IMR-90 (cell line): ENCODE measurements at regions not wholly inside any gene's neighbourhood (a gene's known extent, or its start where the extent isn't known, plus 50 kb on each side); places are given as distances from the start of the nearest gene placed in this dataset.

Source experiments
- ATAC-seq: fragments of 200-7000 bp; cut with Tn5 transposase; 2 replicates; pipeline ENCODE4 v1.9.1; 2020; ENCODE audit warnings: low read depth, mild to moderate bottlenecking, moderate library complexity
- BruUV-seq: library from RNA; stranded (reverse); fragments of 400-500 nt; replicated peaks from 2 replicates; lab custom pipeline; 2021; lab: Mats Ljungman, UMichigan
- CTCF ChIA-PET: fragments of 300-600 bp; formaldehyde crosslinking; extraction: SDS; loops from one replicate; lab custom pipeline; 2021; ENCODE audit warnings: antibody characterized with exemption; lab: Yijun Ruan, JAX
- POLR2A ChIA-PET: fragments of 300-600 bp; sonication (Branson Sonifier 250); formaldehyde crosslinking; loops from one replicate; lab custom pipeline; 2022; ENCODE audit warnings: antibody characterized with exemption; ENCODE audit not compliant: unreplicated experiment; lab: Charles Lee
- DNase-seq: peaks from one replicate; pipeline ENCODE4 v3.0.0; 2013
- H2AFZ ChIP-seq: replicated peaks from 2 replicates; pipeline ENCODE3; 2013; ENCODE audit warnings: low read length, mild to moderate bottlenecking; ENCODE audit not compliant: poor library complexity
- H2AK5ac ChIP-seq: 2 replicates; pipeline ENCODE4 v1.6.1; 2013; ENCODE audit warnings: low read depth, low read length, inconsistent platforms
- H2AK9ac ChIP-seq: replicated peaks from 2 replicates; pipeline ENCODE3; 2013; ENCODE audit warnings: mild to moderate bottlenecking, low read depth, low read length, moderate library complexity; ENCODE audit not compliant: poor library complexity
- H2BK120ac ChIP-seq: 2 replicates; pipeline ENCODE4 v1.6.1; 2013; ENCODE audit warnings: low read depth, low read length, inconsistent platforms
- H2BK15ac ChIP-seq: 3 replicates; pipeline ENCODE4 v1.6.1; 2013; ENCODE audit warnings: low read depth, low read length, inconsistent platforms
- H2BK20ac ChIP-seq: 2 replicates; pipeline ENCODE4 v1.6.1; 2013; ENCODE audit warnings: low read depth, mild to moderate bottlenecking, inconsistent platforms, low read length, moderate library complexity
- H2BK5ac ChIP-seq: 2 replicates; pipeline ENCODE4 v1.6.1; 2013; ENCODE audit warnings: mild to moderate bottlenecking, low read depth, low read length, inconsistent platforms; ENCODE audit not compliant: poor library complexity, severe bottlenecking
- H3K14ac ChIP-seq: replicated peaks from 2 replicates; pipeline ENCODE4 v1.6.1; 2013; ENCODE audit warnings: low read depth, low read length, inconsistent platforms
- H3K18ac ChIP-seq: 2 replicates; pipeline ENCODE4 v1.6.1; 2013; ENCODE audit warnings: low read depth, low read length, control low read depth
- H3K23ac ChIP-seq: 2 replicates; pipeline ENCODE4 v1.6.1; 2013; ENCODE audit warnings: low read depth, low read length, inconsistent platforms
- H3K27ac ChIP-seq: 2 replicates; pipeline ENCODE4 v1.5.1; 2013; ENCODE audit warnings: mild to moderate bottlenecking, control low read depth, low read length; ENCODE audit not compliant: insufficient read depth
- H3K27me3 ChIP-seq: 2 replicates; pipeline ENCODE4 v1.6.1; 2013; ENCODE audit warnings: low read length; ENCODE audit not compliant: control insufficient read depth, insufficient read depth
- H3K36me3 ChIP-seq: 2 replicates; pipeline ENCODE4 v1.6.1; 2013; ENCODE audit warnings: low read length, mixed read lengths; ENCODE audit not compliant: control insufficient read depth, insufficient read depth
- H3K4ac ChIP-seq: 2 replicates; pipeline ENCODE4 v1.6.1; 2013; ENCODE audit warnings: low read depth, low read length, inconsistent platforms
- H3K4me1 ChIP-seq: 2 replicates; pipeline ENCODE4 v1.6.1; 2013; ENCODE audit warnings: low read length, mixed read lengths; ENCODE audit not compliant: control insufficient read depth, insufficient read depth
- H3K4me2 ChIP-seq: 2 replicates; pipeline ENCODE4 v1.6.1; 2013; ENCODE audit warnings: low read depth, mild to moderate bottlenecking, control low read depth, low read length, moderate library complexity
- H3K4me3 ChIP-seq: 2 replicates; pipeline ENCODE4 v1.5.1; 2013; ENCODE audit warnings: low read depth, mild to moderate bottlenecking, control low read depth, low read length, moderate library complexity; ENCODE audit not compliant: insufficient read depth
- H3K56ac ChIP-seq: 2 replicates; pipeline ENCODE4 v1.6.1; 2013; ENCODE audit warnings: low read length, inconsistent platforms; ENCODE audit not compliant: insufficient read depth; ENCODE audit errors: extremely low read depth
- H3K79me1 ChIP-seq, 2 experiments: 2 replicates each; pipeline ENCODE4 v1.6.1; 2013; ENCODE audit warnings: low read length in 2 of 2, inconsistent platforms in 1 of 2, low read depth in 1 of 2
- H3K9ac ChIP-seq: 2 replicates; pipeline ENCODE4 v1.6.1; 2013; ENCODE audit warnings: low read depth, low read length, control low read depth
- H3K9me1 ChIP-seq: 2 replicates; pipeline ENCODE4 v1.6.1; 2013; ENCODE audit warnings: low read length, inconsistent platforms; ENCODE audit not compliant: insufficient read depth
- H3K9me3 ChIP-seq: 2 replicates; pipeline ENCODE4 v1.6.1; 2013; ENCODE audit warnings: low read length; ENCODE audit not compliant: control insufficient read depth, insufficient read depth
- H4K20me1 ChIP-seq: 2 replicates; pipeline ENCODE4 v1.6.1; 2013; ENCODE audit warnings: low read length, inconsistent platforms; ENCODE audit not compliant: insufficient read depth
- H4K5ac ChIP-seq: 2 replicates; pipeline ENCODE4 v1.6.1; 2013; ENCODE audit warnings: mild to moderate bottlenecking, low read depth, low read length, control low read depth
- H4K8ac ChIP-seq, 2 experiments: 2 replicates each; pipeline ENCODE4 v1.6.1; 2013; ENCODE audit warnings: low read depth in 2 of 2, low read length in 2 of 2, control low read depth in 1 of 2, inconsistent platforms in 1 of 2
- H4K91ac ChIP-seq: 2 replicates; pipeline ENCODE4 v1.6.1; 2013; ENCODE audit warnings: low read depth, low read length, inconsistent platforms; ENCODE audit not compliant: insufficient read depth
- BHLHE40 ChIP-seq: fragments of 150-350 bp; IDR thresholded peaks from 2 replicates; pipeline ENCODE4 v1.6.1; 2016; ENCODE audit warnings: mild to moderate bottlenecking, low read depth, low read length
- CEBPB ChIP-seq: IDR thresholded peaks from 2 replicates; pipeline ENCODE4 v1.6.1; 2012; ENCODE audit warnings: low read depth, low read length, improper control_type of control experiment
- CHD1 ChIP-seq: IDR thresholded peaks from 2 replicates; pipeline ENCODE4 v1.6.1; 2012; ENCODE audit warnings: low read depth, low read length, improper control_type of control experiment
- CTCF ChIP-seq: conservative IDR thresholded peaks from 2 replicates; pipeline ENCODE4 v1.5.1; 2012; ENCODE audit warnings: mild to moderate bottlenecking, low read depth, low read length, improper control_type of control experiment
- ELK1 ChIP-seq: fragments of 150-350 bp; IDR thresholded peaks from 2 replicates; pipeline ENCODE4 v1.6.1; 2016; ENCODE audit warnings: low read depth, mild to moderate bottlenecking, low read length, moderate library complexity, borderline replicate concordance
- FOS ChIP-seq: fragments of 150-350 bp; IDR thresholded peaks from 2 replicates; pipeline ENCODE4 v1.6.1; 2016; ENCODE audit warnings: low read depth, low read length
- MAFK ChIP-seq: IDR thresholded peaks from 2 replicates; pipeline ENCODE4 v1.6.1; 2012; ENCODE audit warnings: low read depth, low read length, improper control_type of control experiment
- MAZ ChIP-seq: IDR thresholded peaks from 2 replicates; pipeline ENCODE4 v1.6.1; 2012; ENCODE audit warnings: low read depth, mild to moderate bottlenecking, low read length, improper control_type of control experiment, moderate library complexity, borderline replicate concordance
- MXI1 ChIP-seq: IDR thresholded peaks from 2 replicates; pipeline ENCODE4 v1.6.1; 2012; ENCODE audit warnings: low read depth, mild to moderate bottlenecking, low read length, moderate library complexity, borderline replicate concordance
- NFE2L2 ChIP-seq: fragments of 150-350 bp; IDR thresholded peaks from 2 replicates; pipeline ENCODE4 v1.6.1; 2016; ENCODE audit warnings: low read depth, mild to moderate bottlenecking, low read length
- POLR2A ChIP-seq: IDR thresholded peaks from 2 replicates; pipeline ENCODE4 v1.6.1; 2012; ENCODE audit warnings: mild to moderate bottlenecking, low read depth, low read length
- RAD21 ChIP-seq: IDR thresholded peaks from 2 replicates; pipeline ENCODE4 v1.6.1; 2012; ENCODE audit warnings: low read length, improper control_type of control experiment
- RCOR1 ChIP-seq: IDR thresholded peaks from 2 replicates; pipeline ENCODE4 v1.6.1; 2012; ENCODE audit warnings: mild to moderate bottlenecking, low read length, improper control_type of control experiment; ENCODE audit not compliant: insufficient replicate concordance
- RFX5 ChIP-seq: IDR thresholded peaks from 2 replicates; pipeline ENCODE4 v1.8.0; 2012; ENCODE audit warnings: low read depth, mild to moderate bottlenecking, low read length, moderate library complexity
- SMC3 ChIP-seq: fragments of 150-350 bp; IDR thresholded peaks from 2 replicates; pipeline ENCODE4 v1.6.1; 2016; ENCODE audit warnings: low read depth, mild to moderate bottlenecking, antibody characterized with exemption, low read length, moderate library complexity
- USF2 ChIP-seq: fragments of 150-350 bp; IDR thresholded peaks from 2 replicates; pipeline ENCODE4 v1.6.1; 2017; ENCODE audit warnings: mild to moderate bottlenecking, antibody characterized with exemption, low read length, low read depth
- WGBS, 2 experiments: methylation state at CpG; one replicate each; pipeline versions ENCODE4 v1.1.5 to v1.1.7; 2013; ENCODE audit warnings: missing lambda C conversion rate in 2 of 2; ENCODE audit not compliant: insufficient read length in 1 of 2; ENCODE audit errors: extremely low coverage in 2 of 2; 5-methylcytosine and 5-hydroxymethylcytosine counted together
- dilution Hi-C: fragments of 300-500 bp; cut with HindIII; formaldehyde crosslinking; loops from one replicate; pipeline ENCODE4 v1.14.3; 2018; ENCODE audit warnings: low sequenced_read_pairs; ENCODE audit not compliant: unreplicated experiment
- in situ Hi-C: fragments of 300-500 bp; cut with MboI; formaldehyde crosslinking; loops from 3 replicates; pipeline ENCODE4 v1.14.3; 2019; ENCODE audit warnings: low sequenced_read_pairs, inconsistent platforms, mixed read lengths
- intact Hi-C: fragments of 100-400 bp; cut with micrococcal nuclease; formaldehyde crosslinking; loops from 2 replicates; pipeline ENCODE4 v1.10.0; 2022

- no peaks in the 10 kb centered on the region for H3K4me1 ChIP-seq
- no peaks in the 10 kb centered on the region for H3K9me1 ChIP-seq
- no peak for ATAC-seq
- H3K27me3 ChIP-seq = no peaks in the 10 kb centered on the region
- DNase-seq = no peak
- BruUV-seq = no TSS peak
- CTCF ChIA-PET = interaction anchor here (0.6 kb wide), 1 partner anchor 141 kb away, joined by 3 read pairs; no protein-coding TSS in a partner anchor
- H2BK120ac ChIP-seq = no peak overlapping the region
- no peak overlapping the region for H2BK5ac ChIP-seq
- no peak overlapping the region for H3K56ac ChIP-seq
- H3K4me2 ChIP-seq = no peak overlapping the region
- no CpG with 5 or more reads among the region's 6 CpGs for WGBS, 2 experiments
- dilution Hi-C loops = no loop called here
- H3K79me1 ChIP-seq = no peaks in the 10 kb centered on the region
- H3K23ac ChIP-seq = no peak overlapping the region
- intact Hi-C loops = no loop called here
- H4K91ac ChIP-seq = no peak overlapping the region
- no peak overlapping the region for H3K14ac ChIP-seq
- H3K4ac ChIP-seq = no peak overlapping the region
- H2BK20ac ChIP-seq = no peak overlapping the region
- no peak overlapping the region for H3K9ac ChIP-seq
- H2AK9ac ChIP-seq = no peak overlapping the region
- in situ Hi-C loops = no loop called here
- H3K36me3 ChIP-seq = no peaks in the 10 kb centered on the region
- TF ChIP-seq RAD21 = no peak
- no peak for TF ChIP-seq FOS
- TF ChIP-seq MAZ = no peak
- TF ChIP-seq CEBPB = no peak
- TF ChIP-seq POLR2A = no peak
- no peak for TF ChIP-seq USF2
- no peak for TF ChIP-seq NFE2L2
- TF ChIP-seq CHD1 = no peak
- TF ChIP-seq RCOR1 = no peak
- TF ChIP-seq RFX5 = no peak
- no peak for TF ChIP-seq SMC3
- no peak for TF ChIP-seq MXI1
- no peak for TF ChIP-seq BHLHE40
- TF ChIP-seq MAFK = no peak
- TF ChIP-seq ELK1 = no peak
- TF ChIP-seq CTCF = no peak
- H4K5ac ChIP-seq = no peak overlapping the region
- no peak overlapping the region for H4K8ac ChIP-seq
- no peak overlapping the region for H2AK5ac ChIP-seq
- POLR2A ChIA-PET = no interaction called here
- no peak overlapping the region for H3K27ac ChIP-seq
- no peak overlapping the region for H2AFZ ChIP-seq
- H3K18ac ChIP-seq = no peak overlapping the region
- no peaks in the 10 kb centered on the region for H4K20me1 ChIP-seq
- H3K4me3 ChIP-seq = no peak overlapping the region
- no peak overlapping the region for H2BK15ac ChIP-seq
- H3K9me3 ChIP-seq = peaks cover 12% of the 10 kb centered on the region
Measured at GRCh38 chr20:55211481-55211880, 736.1 kb downstream of the DOK5 start.
